T-helper 1 cell (primary cell): ENCODE measurements at regions not wholly inside any gene's neighbourhood (a gene's known extent, or its start where the extent isn't known, plus 50 kb on each side); places are given as distances from the start of the nearest gene placed in this dataset.

Experiments
- DNase-seq, 5 donors: peaks; one replicate each; pipeline ENCODE4 v3.0.0-alpha.2; 2012 to 2020

GRCh38 chr14:51307551-51307950 is 67.5 kb downstream of the TMX1 start:
- no peak for DNase-seq

GRCh38 chr14:51308866-51309265 is 68.8 kb downstream of the TMX1 start:
- DNase-seq, result no peak

GRCh38 chr14:51310505-51310944 is 70.5 kb downstream of the TMX1 start:
- DNase-seq, result no peak

- no peak for DNase-seq
These were observed 74.4 kb downstream of the TMX1 start for GRCh38 chr14:51314321-51315015.

- no peak for DNase-seq
These were observed 77.3 kb downstream of the TMX1 start for GRCh38 chr14:51317373-51317772.

- DNase-seq, result no peak
These were observed 79.0 kb downstream of the TMX1 start for GRCh38 chr14:51318813-51319597.

- no peak for DNase-seq
These were observed 81.0 kb downstream of the TMX1 start for GRCh38 chr14:51321036-51321435.

GRCh38 chr14:51323492-51323891 is 83.4 kb downstream of the TMX1 start:
- no peak for DNase-seq

GRCh38 chr14:51327376-51327775 is 87.3 kb downstream of the TMX1 start:
- no peak for DNase-seq

GRCh38 chr14:51328064-51328771 is 88.2 kb downstream of the TMX1 start:
- peak in 1 of 5 donors; percentile 18 for DNase-seq

GRCh38 chr14:51328772-51329353 is 88.8 kb downstream of the TMX1 start:
- no peak for DNase-seq

- no peak for DNase-seq
These were observed 91.7 kb downstream of the TMX1 start for GRCh38 chr14:51331486-51332367.

- no peak for DNase-seq
These were observed 93.3 kb downstream of the TMX1 start for GRCh38 chr14:51333299-51333698.

GRCh38 chr14:51333901-51334521 is 94.0 kb downstream of the TMX1 start:
- DNase-seq, result no peak

- no peak for DNase-seq
These were observed 94.5 kb downstream of the TMX1 start for GRCh38 chr14:51334566-51334965.

- DNase-seq, result no peak
These were observed 95.5 kb downstream of the TMX1 start for GRCh38 chr14:51335531-51335930.

GRCh38 chr14:51335961-51336723 is 96.1 kb downstream of the TMX1 start:
- no peak for DNase-seq

GRCh38 chr14:51336734-51337133 is 96.7 kb downstream of the TMX1 start:
- DNase-seq, result no peak

- no peak for DNase-seq
These were observed 97.5 kb downstream of the TMX1 start for GRCh38 chr14:51337520-51337919.

- no peak for DNase-seq
These were observed 101.3 kb downstream of the TMX1 start for GRCh38 chr14:51341338-51341737.

GRCh38 chr14:51342226-51342625 is 102.2 kb downstream of the TMX1 start:
- no peak for DNase-seq
